ENCODE measurements at regions not wholly inside any gene's neighbourhood (a gene's known extent, or its start where the extent isn't known, plus 50 kb on each side); places are given as distances from the start of the nearest gene placed in this dataset.

DNA sequence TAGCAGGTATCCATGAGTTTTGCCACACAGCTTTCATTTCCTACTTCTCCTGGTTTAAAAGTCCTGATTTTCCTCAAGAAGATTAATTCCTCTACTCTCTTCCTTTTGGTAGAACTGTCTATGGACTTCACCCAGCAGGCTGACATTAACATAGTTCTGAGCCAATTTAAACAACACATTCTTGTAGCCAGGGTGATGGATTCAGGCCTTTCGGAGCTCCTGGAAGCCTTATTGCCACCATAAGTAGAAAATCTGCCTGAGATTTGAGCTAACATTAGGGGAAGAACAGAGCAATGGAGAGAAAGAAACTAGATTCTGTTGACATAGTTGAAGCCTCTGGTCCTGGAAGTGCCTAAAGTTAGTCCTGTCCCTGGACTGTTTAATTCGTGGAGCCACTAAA is 449.8 kb downstream of the TAFA4 start:
- TF ChIP-seq, protein P1, sequence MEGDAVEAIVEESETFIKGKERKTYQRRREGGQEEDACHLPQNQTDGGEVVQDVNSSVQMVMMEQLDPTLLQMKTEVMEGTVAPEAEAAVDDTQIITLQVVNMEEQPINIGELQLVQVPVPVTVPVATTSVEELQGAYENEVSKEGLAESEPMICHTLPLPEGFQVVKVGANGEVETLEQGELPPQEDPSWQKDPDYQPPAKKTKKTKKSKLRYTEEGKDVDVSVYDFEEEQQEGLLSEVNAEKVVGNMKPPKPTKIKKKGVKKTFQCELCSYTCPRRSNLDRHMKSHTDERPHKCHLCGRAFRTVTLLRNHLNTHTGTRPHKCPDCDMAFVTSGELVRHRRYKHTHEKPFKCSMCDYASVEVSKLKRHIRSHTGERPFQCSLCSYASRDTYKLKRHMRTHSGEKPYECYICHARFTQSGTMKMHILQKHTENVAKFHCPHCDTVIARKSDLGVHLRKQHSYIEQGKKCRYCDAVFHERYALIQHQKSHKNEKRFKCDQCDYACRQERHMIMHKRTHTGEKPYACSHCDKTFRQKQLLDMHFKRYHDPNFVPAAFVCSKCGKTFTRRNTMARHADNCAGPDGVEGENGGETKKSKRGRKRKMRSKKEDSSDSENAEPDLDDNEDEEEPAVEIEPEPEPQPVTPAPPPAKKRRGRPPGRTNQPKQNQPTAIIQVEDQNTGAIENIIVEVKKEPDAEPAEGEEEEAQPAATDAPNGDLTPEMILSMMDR (IDR thresholded peaks at IDR 0.05; ENCODE audit: insufficient read depth, low read length): no peak
- TF ChIP-seq GABPA (IDR thresholded peaks at IDR 0.05; ENCODE audit: low read depth) (no peak), POLR2AphosphoS5 (IDR thresholded peaks at IDR 0.05; ENCODE audit: low read depth) (no peak)
- TF ChIP-seq, protein P2, sequence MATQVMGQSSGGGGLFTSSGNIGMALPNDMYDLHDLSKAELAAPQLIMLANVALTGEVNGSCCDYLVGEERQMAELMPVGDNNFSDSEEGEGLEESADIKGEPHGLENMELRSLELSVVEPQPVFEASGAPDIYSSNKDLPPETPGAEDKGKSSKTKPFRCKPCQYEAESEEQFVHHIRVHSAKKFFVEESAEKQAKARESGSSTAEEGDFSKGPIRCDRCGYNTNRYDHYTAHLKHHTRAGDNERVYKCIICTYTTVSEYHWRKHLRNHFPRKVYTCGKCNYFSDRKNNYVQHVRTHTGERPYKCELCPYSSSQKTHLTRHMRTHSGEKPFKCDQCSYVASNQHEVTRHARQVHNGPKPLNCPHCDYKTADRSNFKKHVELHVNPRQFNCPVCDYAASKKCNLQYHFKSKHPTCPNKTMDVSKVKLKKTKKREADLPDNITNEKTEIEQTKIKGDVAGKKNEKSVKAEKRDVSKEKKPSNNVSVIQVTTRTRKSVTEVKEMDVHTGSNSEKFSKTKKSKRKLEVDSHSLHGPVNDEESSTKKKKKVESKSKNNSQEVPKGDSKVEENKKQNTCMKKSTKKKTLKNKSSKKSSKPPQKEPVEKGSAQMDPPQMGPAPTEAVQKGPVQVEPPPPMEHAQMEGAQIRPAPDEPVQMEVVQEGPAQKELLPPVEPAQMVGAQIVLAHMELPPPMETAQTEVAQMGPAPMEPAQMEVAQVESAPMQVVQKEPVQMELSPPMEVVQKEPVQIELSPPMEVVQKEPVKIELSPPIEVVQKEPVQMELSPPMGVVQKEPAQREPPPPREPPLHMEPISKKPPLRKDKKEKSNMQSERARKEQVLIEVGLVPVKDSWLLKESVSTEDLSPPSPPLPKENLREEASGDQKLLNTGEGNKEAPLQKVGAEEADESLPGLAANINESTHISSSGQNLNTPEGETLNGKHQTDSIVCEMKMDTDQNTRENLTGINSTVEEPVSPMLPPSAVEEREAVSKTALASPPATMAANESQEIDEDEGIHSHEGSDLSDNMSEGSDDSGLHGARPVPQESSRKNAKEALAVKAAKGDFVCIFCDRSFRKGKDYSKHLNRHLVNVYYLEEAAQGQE (IDR thresholded peaks at IDR 0.05; ENCODE audit: insufficient replicate concordance, low read depth): no peak
